IMR-90 (cell line): ENCODE measurements at regions not wholly inside any gene's neighbourhood (a gene's known extent, or its start where the extent isn't known, plus 50 kb on each side); places are given as distances from the start of the nearest gene placed in this dataset.

ENCODE experiments used
- ATAC-seq: fragments of 200-7000 bp; cut with Tn5 transposase; 2 replicates; pipeline ENCODE4 v1.9.1; 2020; ENCODE audit warnings: low read depth, mild to moderate bottlenecking, moderate library complexity
- BruUV-seq: library from RNA; stranded (reverse); fragments of 400-500 nt; replicated peaks from 2 replicates; lab custom pipeline; 2021; lab: Mats Ljungman, UMichigan
- CTCF ChIA-PET: fragments of 300-600 bp; formaldehyde crosslinking; extraction: SDS; loops from one replicate; lab custom pipeline; 2021; ENCODE audit warnings: antibody characterized with exemption; lab: Yijun Ruan, JAX
- POLR2A ChIA-PET: fragments of 300-600 bp; sonication (Branson Sonifier 250); formaldehyde crosslinking; loops from one replicate; lab custom pipeline; 2022; ENCODE audit warnings: antibody characterized with exemption; ENCODE audit not compliant: unreplicated experiment; lab: Charles Lee
- DNase-seq: peaks from one replicate; pipeline ENCODE4 v3.0.0; 2013
- H2AFZ ChIP-seq: replicated peaks from 2 replicates; pipeline ENCODE3; 2013; ENCODE audit warnings: low read length, mild to moderate bottlenecking; ENCODE audit not compliant: poor library complexity
- H2AK5ac ChIP-seq: 2 replicates; pipeline ENCODE4 v1.6.1; 2013; ENCODE audit warnings: low read depth, low read length, inconsistent platforms
- H2AK9ac ChIP-seq: replicated peaks from 2 replicates; pipeline ENCODE3; 2013; ENCODE audit warnings: mild to moderate bottlenecking, low read depth, low read length, moderate library complexity; ENCODE audit not compliant: poor library complexity
- H2BK120ac ChIP-seq: 2 replicates; pipeline ENCODE4 v1.6.1; 2013; ENCODE audit warnings: low read depth, low read length, inconsistent platforms
- H2BK15ac ChIP-seq: 3 replicates; pipeline ENCODE4 v1.6.1; 2013; ENCODE audit warnings: low read depth, low read length, inconsistent platforms
- H2BK20ac ChIP-seq: 2 replicates; pipeline ENCODE4 v1.6.1; 2013; ENCODE audit warnings: low read depth, mild to moderate bottlenecking, inconsistent platforms, low read length, moderate library complexity
- H2BK5ac ChIP-seq: 2 replicates; pipeline ENCODE4 v1.6.1; 2013; ENCODE audit warnings: mild to moderate bottlenecking, low read depth, low read length, inconsistent platforms; ENCODE audit not compliant: poor library complexity, severe bottlenecking
- H3K14ac ChIP-seq: replicated peaks from 2 replicates; pipeline ENCODE4 v1.6.1; 2013; ENCODE audit warnings: low read depth, low read length, inconsistent platforms
- H3K18ac ChIP-seq: 2 replicates; pipeline ENCODE4 v1.6.1; 2013; ENCODE audit warnings: low read depth, low read length, control low read depth
- H3K23ac ChIP-seq: 2 replicates; pipeline ENCODE4 v1.6.1; 2013; ENCODE audit warnings: low read depth, low read length, inconsistent platforms
- H3K27ac ChIP-seq: 2 replicates; pipeline ENCODE4 v1.5.1; 2013; ENCODE audit warnings: mild to moderate bottlenecking, control low read depth, low read length; ENCODE audit not compliant: insufficient read depth
- H3K27me3 ChIP-seq: 2 replicates; pipeline ENCODE4 v1.6.1; 2013; ENCODE audit warnings: low read length; ENCODE audit not compliant: control insufficient read depth, insufficient read depth
- H3K36me3 ChIP-seq: 2 replicates; pipeline ENCODE4 v1.6.1; 2013; ENCODE audit warnings: low read length, mixed read lengths; ENCODE audit not compliant: control insufficient read depth, insufficient read depth
- H3K4ac ChIP-seq: 2 replicates; pipeline ENCODE4 v1.6.1; 2013; ENCODE audit warnings: low read depth, low read length, inconsistent platforms
- H3K4me1 ChIP-seq: 2 replicates; pipeline ENCODE4 v1.6.1; 2013; ENCODE audit warnings: low read length, mixed read lengths; ENCODE audit not compliant: control insufficient read depth, insufficient read depth
- H3K4me2 ChIP-seq: 2 replicates; pipeline ENCODE4 v1.6.1; 2013; ENCODE audit warnings: low read depth, mild to moderate bottlenecking, control low read depth, low read length, moderate library complexity
- H3K4me3 ChIP-seq: 2 replicates; pipeline ENCODE4 v1.5.1; 2013; ENCODE audit warnings: low read depth, mild to moderate bottlenecking, control low read depth, low read length, moderate library complexity; ENCODE audit not compliant: insufficient read depth
- H3K56ac ChIP-seq: 2 replicates; pipeline ENCODE4 v1.6.1; 2013; ENCODE audit warnings: low read length, inconsistent platforms; ENCODE audit not compliant: insufficient read depth; ENCODE audit errors: extremely low read depth
- H3K79me1 ChIP-seq, 2 experiments: 2 replicates each; pipeline ENCODE4 v1.6.1; 2013; ENCODE audit warnings: low read length in 2 of 2, inconsistent platforms in 1 of 2, low read depth in 1 of 2
- H3K9ac ChIP-seq: 2 replicates; pipeline ENCODE4 v1.6.1; 2013; ENCODE audit warnings: low read depth, low read length, control low read depth
- H3K9me1 ChIP-seq: 2 replicates; pipeline ENCODE4 v1.6.1; 2013; ENCODE audit warnings: low read length, inconsistent platforms; ENCODE audit not compliant: insufficient read depth
- H3K9me3 ChIP-seq: 2 replicates; pipeline ENCODE4 v1.6.1; 2013; ENCODE audit warnings: low read length; ENCODE audit not compliant: control insufficient read depth, insufficient read depth
- H4K20me1 ChIP-seq: 2 replicates; pipeline ENCODE4 v1.6.1; 2013; ENCODE audit warnings: low read length, inconsistent platforms; ENCODE audit not compliant: insufficient read depth
- H4K5ac ChIP-seq: 2 replicates; pipeline ENCODE4 v1.6.1; 2013; ENCODE audit warnings: mild to moderate bottlenecking, low read depth, low read length, control low read depth
- H4K8ac ChIP-seq, 2 experiments: 2 replicates each; pipeline ENCODE4 v1.6.1; 2013; ENCODE audit warnings: low read depth in 2 of 2, low read length in 2 of 2, control low read depth in 1 of 2, inconsistent platforms in 1 of 2
- H4K91ac ChIP-seq: 2 replicates; pipeline ENCODE4 v1.6.1; 2013; ENCODE audit warnings: low read depth, low read length, inconsistent platforms; ENCODE audit not compliant: insufficient read depth
- BHLHE40 ChIP-seq: fragments of 150-350 bp; IDR thresholded peaks from 2 replicates; pipeline ENCODE4 v1.6.1; 2016; ENCODE audit warnings: mild to moderate bottlenecking, low read depth, low read length
- CEBPB ChIP-seq: IDR thresholded peaks from 2 replicates; pipeline ENCODE4 v1.6.1; 2012; ENCODE audit warnings: low read depth, low read length, improper control_type of control experiment
- CHD1 ChIP-seq: IDR thresholded peaks from 2 replicates; pipeline ENCODE4 v1.6.1; 2012; ENCODE audit warnings: low read depth, low read length, improper control_type of control experiment
- FOS ChIP-seq: fragments of 150-350 bp; IDR thresholded peaks from 2 replicates; pipeline ENCODE4 v1.6.1; 2016; ENCODE audit warnings: low read depth, low read length
- MAFK ChIP-seq: IDR thresholded peaks from 2 replicates; pipeline ENCODE4 v1.6.1; 2012; ENCODE audit warnings: low read depth, low read length, improper control_type of control experiment
- MAZ ChIP-seq: IDR thresholded peaks from 2 replicates; pipeline ENCODE4 v1.6.1; 2012; ENCODE audit warnings: low read depth, mild to moderate bottlenecking, low read length, improper control_type of control experiment, moderate library complexity, borderline replicate concordance
- MXI1 ChIP-seq: IDR thresholded peaks from 2 replicates; pipeline ENCODE4 v1.6.1; 2012; ENCODE audit warnings: low read depth, mild to moderate bottlenecking, low read length, moderate library complexity, borderline replicate concordance
- NFE2L2 ChIP-seq: fragments of 150-350 bp; IDR thresholded peaks from 2 replicates; pipeline ENCODE4 v1.6.1; 2016; ENCODE audit warnings: low read depth, mild to moderate bottlenecking, low read length
- POLR2A ChIP-seq: IDR thresholded peaks from 2 replicates; pipeline ENCODE4 v1.6.1; 2012; ENCODE audit warnings: mild to moderate bottlenecking, low read depth, low read length
- RAD21 ChIP-seq: IDR thresholded peaks from 2 replicates; pipeline ENCODE4 v1.6.1; 2012; ENCODE audit warnings: low read length, improper control_type of control experiment
- RCOR1 ChIP-seq: IDR thresholded peaks from 2 replicates; pipeline ENCODE4 v1.6.1; 2012; ENCODE audit warnings: mild to moderate bottlenecking, low read length, improper control_type of control experiment; ENCODE audit not compliant: insufficient replicate concordance
- RFX5 ChIP-seq: IDR thresholded peaks from 2 replicates; pipeline ENCODE4 v1.8.0; 2012; ENCODE audit warnings: low read depth, mild to moderate bottlenecking, low read length, moderate library complexity
- SMC3 ChIP-seq: fragments of 150-350 bp; IDR thresholded peaks from 2 replicates; pipeline ENCODE4 v1.6.1; 2016; ENCODE audit warnings: low read depth, mild to moderate bottlenecking, antibody characterized with exemption, low read length, moderate library complexity
- WGBS, 2 experiments: methylation state at CpG; one replicate each; pipeline versions ENCODE4 v1.1.5 to v1.1.7; 2013; ENCODE audit warnings: missing lambda C conversion rate in 2 of 2; ENCODE audit not compliant: insufficient read length in 1 of 2; ENCODE audit errors: extremely low coverage in 2 of 2; 5-methylcytosine and 5-hydroxymethylcytosine counted together
- dilution Hi-C: fragments of 300-500 bp; cut with HindIII; formaldehyde crosslinking; loops from one replicate; pipeline ENCODE4 v1.14.3; 2018; ENCODE audit warnings: low sequenced_read_pairs; ENCODE audit not compliant: unreplicated experiment
- in situ Hi-C: fragments of 300-500 bp; cut with MboI; formaldehyde crosslinking; loops from 3 replicates; pipeline ENCODE4 v1.14.3; 2019; ENCODE audit warnings: low sequenced_read_pairs, inconsistent platforms, mixed read lengths
- intact Hi-C: fragments of 100-400 bp; cut with micrococcal nuclease; formaldehyde crosslinking; loops from 2 replicates; pipeline ENCODE4 v1.10.0; 2022
- TF ChIP-seq, protein P1 (sequence below): fragments of 150-350 bp; IDR thresholded peaks from 2 replicates; pipeline ENCODE4 v1.6.1; 2016; ENCODE audit warnings: low read depth, mild to moderate bottlenecking, low read length, moderate library complexity, borderline replicate concordance
- TF ChIP-seq, protein P2 (sequence below): conservative IDR thresholded peaks from 2 replicates; pipeline ENCODE4 v1.5.1; 2012; ENCODE audit warnings: mild to moderate bottlenecking, low read depth, low read length, improper control_type of control experiment
- TF ChIP-seq, protein P3 (sequence below): fragments of 150-350 bp; IDR thresholded peaks from 2 replicates; pipeline ENCODE4 v1.6.1; 2017; ENCODE audit warnings: mild to moderate bottlenecking, antibody characterized with exemption, low read length, low read depth

DNA sequence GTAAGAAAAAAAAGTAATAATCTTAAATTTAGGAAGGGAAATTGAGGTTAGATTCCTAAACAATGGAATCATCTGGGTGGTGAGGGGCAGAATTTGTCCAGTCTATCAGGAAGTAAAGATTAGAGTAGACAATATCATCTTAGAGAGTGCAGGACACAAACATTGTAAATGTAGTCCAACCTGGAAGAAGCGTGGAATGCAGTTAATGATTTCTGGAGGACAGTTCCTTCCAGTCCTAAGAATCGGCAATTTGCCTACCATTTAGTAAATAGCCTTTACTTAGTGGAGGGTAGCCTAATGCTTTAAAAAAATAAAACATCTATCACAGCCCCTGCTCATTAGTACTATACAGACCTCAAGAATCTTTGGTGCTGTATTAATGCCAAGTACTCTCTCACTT is 147.5 kb upstream of the TTC29 start:
- H3K4me1 ChIP-seq: peaks cover 2% of the 10 kb centered on the region; the same call in 1 of the 2 replicates
- no peak for TF ChIP-seq MXI1
- no peak for TF ChIP-seq CEBPB
- TF ChIP-seq FOS: no peak
- no peak for TF ChIP-seq POLR2A
- TF ChIP-seq, protein P1, sequence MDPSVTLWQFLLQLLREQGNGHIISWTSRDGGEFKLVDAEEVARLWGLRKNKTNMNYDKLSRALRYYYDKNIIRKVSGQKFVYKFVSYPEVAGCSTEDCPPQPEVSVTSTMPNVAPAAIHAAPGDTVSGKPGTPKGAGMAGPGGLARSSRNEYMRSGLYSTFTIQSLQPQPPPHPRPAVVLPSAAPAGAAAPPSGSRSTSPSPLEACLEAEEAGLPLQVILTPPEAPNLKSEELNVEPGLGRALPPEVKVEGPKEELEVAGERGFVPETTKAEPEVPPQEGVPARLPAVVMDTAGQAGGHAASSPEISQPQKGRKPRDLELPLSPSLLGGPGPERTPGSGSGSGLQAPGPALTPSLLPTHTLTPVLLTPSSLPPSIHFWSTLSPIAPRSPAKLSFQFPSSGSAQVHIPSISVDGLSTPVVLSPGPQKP: no peak
- TF ChIP-seq RAD21: no peak
- TF ChIP-seq NFE2L2: no peak
- no peak for TF ChIP-seq RFX5
- TF ChIP-seq CHD1: no peak
- TF ChIP-seq RCOR1: no peak
- no peak for TF ChIP-seq MAFK
- TF ChIP-seq, protein P2, sequence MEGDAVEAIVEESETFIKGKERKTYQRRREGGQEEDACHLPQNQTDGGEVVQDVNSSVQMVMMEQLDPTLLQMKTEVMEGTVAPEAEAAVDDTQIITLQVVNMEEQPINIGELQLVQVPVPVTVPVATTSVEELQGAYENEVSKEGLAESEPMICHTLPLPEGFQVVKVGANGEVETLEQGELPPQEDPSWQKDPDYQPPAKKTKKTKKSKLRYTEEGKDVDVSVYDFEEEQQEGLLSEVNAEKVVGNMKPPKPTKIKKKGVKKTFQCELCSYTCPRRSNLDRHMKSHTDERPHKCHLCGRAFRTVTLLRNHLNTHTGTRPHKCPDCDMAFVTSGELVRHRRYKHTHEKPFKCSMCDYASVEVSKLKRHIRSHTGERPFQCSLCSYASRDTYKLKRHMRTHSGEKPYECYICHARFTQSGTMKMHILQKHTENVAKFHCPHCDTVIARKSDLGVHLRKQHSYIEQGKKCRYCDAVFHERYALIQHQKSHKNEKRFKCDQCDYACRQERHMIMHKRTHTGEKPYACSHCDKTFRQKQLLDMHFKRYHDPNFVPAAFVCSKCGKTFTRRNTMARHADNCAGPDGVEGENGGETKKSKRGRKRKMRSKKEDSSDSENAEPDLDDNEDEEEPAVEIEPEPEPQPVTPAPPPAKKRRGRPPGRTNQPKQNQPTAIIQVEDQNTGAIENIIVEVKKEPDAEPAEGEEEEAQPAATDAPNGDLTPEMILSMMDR: no peak
- no peak for TF ChIP-seq MAZ
- no peak for TF ChIP-seq SMC3
- TF ChIP-seq BHLHE40: no peak
- TF ChIP-seq, protein P3, sequence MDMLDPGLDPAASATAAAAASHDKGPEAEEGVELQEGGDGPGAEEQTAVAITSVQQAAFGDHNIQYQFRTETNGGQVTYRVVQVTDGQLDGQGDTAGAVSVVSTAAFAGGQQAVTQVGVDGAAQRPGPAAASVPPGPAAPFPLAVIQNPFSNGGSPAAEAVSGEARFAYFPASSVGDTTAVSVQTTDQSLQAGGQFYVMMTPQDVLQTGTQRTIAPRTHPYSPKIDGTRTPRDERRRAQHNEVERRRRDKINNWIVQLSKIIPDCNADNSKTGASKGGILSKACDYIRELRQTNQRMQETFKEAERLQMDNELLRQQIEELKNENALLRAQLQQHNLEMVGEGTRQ: no peak
- H2AFZ ChIP-seq: no peak overlapping the region
- H2BK120ac ChIP-seq: no peak overlapping the region
- no peak overlapping the region for H3K14ac ChIP-seq
- H4K8ac ChIP-seq: no peak overlapping the region
- no peaks in the 10 kb centered on the region for H3K9me3 ChIP-seq
- ChIA-PET POLR2A (no interaction called here), CTCF (no interaction called here)
- no peak overlapping the region for H2AK9ac ChIP-seq
- no peak overlapping the region for H2BK20ac ChIP-seq
- H3K27me3 ChIP-seq: no peaks in the 10 kb centered on the region
- no peaks in the 10 kb centered on the region for H3K36me3 ChIP-seq
- H4K5ac ChIP-seq: no peak overlapping the region
- no peak overlapping the region for H3K9ac ChIP-seq
- dilution Hi-C loops (no loop called here), intact Hi-C loops (loop anchor here (10.0 kb wide), 2 partner anchors 568 to 988 kb away; partner anchors contain the start of gene SLC10A7), in situ Hi-C loops (loop anchor here (10.0 kb wide), 1 partner anchor 758 kb away; no protein-coding TSS in a partner anchor)
- DNase-seq (no peak), ATAC-seq (no peak)
- no peak overlapping the region for H3K27ac ChIP-seq
- H3K4ac ChIP-seq: no peak overlapping the region
- H2BK15ac ChIP-seq: no peak overlapping the region
- no peak overlapping the region for H2BK5ac ChIP-seq
- no peak overlapping the region for H2AK5ac ChIP-seq
- no peak overlapping the region for H3K4me2 ChIP-seq
- no peak overlapping the region for H3K56ac ChIP-seq
- no peak overlapping the region for H3K18ac ChIP-seq
- no peak overlapping the region for H4K91ac ChIP-seq
- no peaks in the 10 kb centered on the region for H3K9me1 ChIP-seq
- no peak overlapping the region for H3K23ac ChIP-seq
- no peaks in the 10 kb centered on the region for H4K20me1 ChIP-seq
- BruUV-seq: no TSS peak
- WGBS, 2 experiments: no CpG with 5 or more reads among the region's 2 CpGs
- no peak overlapping the region for H3K4me3 ChIP-seq
- no peaks in the 10 kb centered on the region for H3K79me1 ChIP-seq
